ENCODE measurements at regions not wholly inside any gene's neighbourhood (a gene's known extent, or its start where the extent isn't known, plus 50 kb on each side); places are given as distances from the start of the nearest gene placed in this dataset.

- DNase-seq, result no peak
These were observed 456.7 kb downstream of the SLC16A7 start for GRCh38 chr12:60052483-60052882.

- DNase-seq, result no peak
These were observed 463.4 kb downstream of the SLC16A7 start for GRCh38 chr12:60059180-60059579.

GRCh38 chr12:60066655-60067054, 470.8 kb downstream of the SLC16A7 start:
- DNase-seq, result no peak

- no peak for DNase-seq
These were observed 474.7 kb downstream of the SLC16A7 start for GRCh38 chr12:60070552-60070951.

GRCh38 chr12:60071759-60072191, 475.9 kb downstream of the SLC16A7 start:
- no peak for DNase-seq

- no peak for DNase-seq
These were observed 477.1 kb downstream of the SLC16A7 start for GRCh38 chr12:60072911-60073310.

GRCh38 chr12:60075091-60075490, 479.3 kb downstream of the SLC16A7 start:
- DNase-seq, result no peak

- no peak for DNase-seq
These were observed 482.2 kb downstream of the SLC16A7 start for GRCh38 chr12:60078026-60078425.

- DNase-seq, result no peak
These were observed 497.6 kb downstream of the SLC16A7 start for GRCh38 chr12:60093428-60093827.

- DNase-seq, result no peak
These were observed 498.6 kb downstream of the SLC16A7 start for GRCh38 chr12:60094436-60094835.

GRCh38 chr12:60096727-60097126, 500.9 kb downstream of the SLC16A7 start:
- no peak for DNase-seq

GRCh38 chr12:60100160-60100559, 504.3 kb downstream of the SLC16A7 start:
- no peak for DNase-seq

GRCh38 chr12:60100852-60101251, 505.0 kb downstream of the SLC16A7 start:
- no peak for DNase-seq

GRCh38 chr12:60101715-60102114, 505.9 kb downstream of the SLC16A7 start:
- DNase-seq, result no peak

- peak in 1 of 2 experiments; percentile 19 for DNase-seq
These were observed 510.4 kb downstream of the SLC16A7 start for GRCh38 chr12:60106214-60106613.

GRCh38 chr12:60107992-60108391, 512.2 kb downstream of the SLC16A7 start:
- DNase-seq, result no peak

GRCh38 chr12:60112063-60112462, 516.2 kb downstream of the SLC16A7 start:
- DNase-seq, result no peak

GRCh38 chr12:60112763-60113162, 516.9 kb downstream of the SLC16A7 start:
- DNase-seq, result no peak

GRCh38 chr12:60114169-60114568, 518.3 kb downstream of the SLC16A7 start:
- no peak for DNase-seq

GRCh38 chr12:60119327-60119726, 523.5 kb downstream of the SLC16A7 start:
- no peak for DNase-seq

GRCh38 chr12:60120199-60120598, 524.4 kb downstream of the SLC16A7 start:
- no peak for DNase-seq

GRCh38 chr12:60123557-60123956, 527.7 kb downstream of the SLC16A7 start:
- no peak for DNase-seq

- DNase-seq, result no peak
These were observed 541.7 kb downstream of the SLC16A7 start for GRCh38 chr12:60137513-60137912.

GRCh38 chr12:60138526-60138925, 542.7 kb downstream of the SLC16A7 start:
- no peak for DNase-seq

- DNase-seq, result no peak
These were observed 548.6 kb downstream of the SLC16A7 start for GRCh38 chr12:60144395-60144794.

- no peak for DNase-seq
These were observed 552.3 kb downstream of the SLC16A7 start for GRCh38 chr12:60148109-60148508.
